ENCODE measurements at regions not wholly inside any gene's neighbourhood (a gene's known extent, or its start where the extent isn't known, plus 50 kb on each side); places are given as distances from the start of the nearest gene placed in this dataset.

DNA sequence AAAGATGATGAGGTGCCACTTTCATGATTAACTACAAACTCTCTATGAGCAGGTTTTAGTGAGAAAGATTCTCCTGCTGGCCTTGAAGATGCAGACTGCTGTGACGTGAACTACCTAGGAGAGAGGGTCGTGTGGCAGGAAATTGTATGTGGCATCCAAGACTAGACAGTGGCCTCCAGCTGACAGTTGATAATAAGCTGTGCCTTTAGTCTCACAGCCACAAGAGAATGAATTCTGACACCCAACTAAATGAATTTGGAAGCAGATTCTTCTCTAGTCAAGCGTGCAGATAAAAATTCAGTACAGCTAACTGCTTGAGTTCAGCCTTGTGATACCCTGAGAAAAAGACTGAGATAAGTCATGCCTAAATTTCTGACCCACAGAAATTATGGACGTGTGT is 169.0 kb upstream of the COL3A1 start:
- Histone ChIP-seq H3K27me3 (no peaks in the 10 kb centered on the region), H3K4me1 (ENCODE audit: insufficient read depth) (no peaks in the 10 kb centered on the region), H3K9me3 (peaks cover 0 to 13% of the 10 kb centered on the region in 2 donors), H3K36me3 (no peaks in the 10 kb centered on the region), H3K4me3 (no peak overlapping the region), H3K27ac (no peak overlapping the region)
- WGBS, 3 donors, result 84 to 91% (median 85%) methylated on average over 4 of the region's 4 CpGs
- intact Hi-C loops (cut with DNase I), result no loop called here
- DNase-seq, result no peak
- no peak for TF ChIP-seq EP300 (IDR thresholded peaks at IDR 0.05)
- TF ChIP-seq, protein P1, sequence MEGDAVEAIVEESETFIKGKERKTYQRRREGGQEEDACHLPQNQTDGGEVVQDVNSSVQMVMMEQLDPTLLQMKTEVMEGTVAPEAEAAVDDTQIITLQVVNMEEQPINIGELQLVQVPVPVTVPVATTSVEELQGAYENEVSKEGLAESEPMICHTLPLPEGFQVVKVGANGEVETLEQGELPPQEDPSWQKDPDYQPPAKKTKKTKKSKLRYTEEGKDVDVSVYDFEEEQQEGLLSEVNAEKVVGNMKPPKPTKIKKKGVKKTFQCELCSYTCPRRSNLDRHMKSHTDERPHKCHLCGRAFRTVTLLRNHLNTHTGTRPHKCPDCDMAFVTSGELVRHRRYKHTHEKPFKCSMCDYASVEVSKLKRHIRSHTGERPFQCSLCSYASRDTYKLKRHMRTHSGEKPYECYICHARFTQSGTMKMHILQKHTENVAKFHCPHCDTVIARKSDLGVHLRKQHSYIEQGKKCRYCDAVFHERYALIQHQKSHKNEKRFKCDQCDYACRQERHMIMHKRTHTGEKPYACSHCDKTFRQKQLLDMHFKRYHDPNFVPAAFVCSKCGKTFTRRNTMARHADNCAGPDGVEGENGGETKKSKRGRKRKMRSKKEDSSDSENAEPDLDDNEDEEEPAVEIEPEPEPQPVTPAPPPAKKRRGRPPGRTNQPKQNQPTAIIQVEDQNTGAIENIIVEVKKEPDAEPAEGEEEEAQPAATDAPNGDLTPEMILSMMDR (IDR thresholded peaks at IDR 0.05), result no peak
- TF ChIP-seq POLR2A (IDR thresholded peaks at IDR 0.05), result no peak

- Histone ChIP-seq H3K36me3 (no peaks in the 10 kb centered on the region), H3K4me3 (no peak overlapping the region), H3K27ac (no peak overlapping the region), H3K27me3 (no peaks in the 10 kb centered on the region), H3K4me1 (ENCODE audit: insufficient read depth) (no peaks in the 10 kb centered on the region), H3K9me3 (no peaks in the 10 kb centered on the region)
- intact Hi-C loops (cut with DNase I), result no loop called here
- TF ChIP-seq, protein P1 (IDR thresholded peaks at IDR 0.05), result no peak
- TF ChIP-seq POLR2A (IDR thresholded peaks at IDR 0.05) (no peak), EP300 (IDR thresholded peaks at IDR 0.05) (no peak)
- no peak for DNase-seq
These were observed 165.2 kb upstream of the COL3A1 start for GRCh38 chr2:188808947-188809355.

- intact Hi-C loops (cut with DNase I), result no loop called here
- 93 to 99% (median 97%) methylated on average over 2 of the region's 2 CpGs for WGBS, 3 donors
- Histone ChIP-seq H3K36me3 (no peaks in the 10 kb centered on the region), H3K27ac (no peak overlapping the region), H3K27me3 (no peaks in the 10 kb centered on the region), H3K4me1 (ENCODE audit: insufficient read depth) (no peaks in the 10 kb centered on the region), H3K9me3 (no peaks in the 10 kb centered on the region), H3K4me3 (no peak overlapping the region)
- TF ChIP-seq POLR2A (IDR thresholded peaks at IDR 0.05) (no peak), EP300 (IDR thresholded peaks at IDR 0.05) (no peak)
- TF ChIP-seq, protein P1 (IDR thresholded peaks at IDR 0.05), result no peak
- no peak for DNase-seq
These were observed 163.6 kb upstream of the COL3A1 start for GRCh38 chr2:188810586-188810985.

DNA sequence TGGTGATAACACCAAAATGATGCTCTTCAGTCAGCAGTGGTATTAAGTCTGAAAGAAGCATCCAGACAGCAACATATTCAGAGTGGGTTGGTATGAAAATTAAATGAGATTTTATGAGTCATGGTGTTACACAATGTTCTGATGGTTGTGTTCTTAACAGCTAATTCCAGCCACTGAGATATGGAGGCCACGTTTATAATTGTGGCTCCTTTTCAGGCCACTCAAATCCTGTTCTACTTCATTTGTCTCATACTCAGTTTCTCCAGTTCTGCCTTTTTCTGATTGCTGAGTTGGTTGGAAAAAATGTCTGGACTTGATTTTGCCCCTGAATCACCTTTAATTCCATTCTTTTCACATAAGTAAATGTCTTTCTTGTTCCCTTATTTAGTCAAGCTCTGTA is 162.7 kb upstream of the COL3A1 start:
- Histone ChIP-seq H3K9me3 (no peaks in the 10 kb centered on the region), H3K4me1 (ENCODE audit: insufficient read depth) (no peaks in the 10 kb centered on the region), H3K27ac (no peak overlapping the region), H3K27me3 (no peaks in the 10 kb centered on the region), H3K36me3 (no peaks in the 10 kb centered on the region), H3K4me3 (no peak overlapping the region)
- DNase-seq, result no peak
- intact Hi-C loops (cut with DNase I), result no loop called here
- TF ChIP-seq POLR2A (IDR thresholded peaks at IDR 0.05) (no peak), EP300 (IDR thresholded peaks at IDR 0.05) (no peak)
- TF ChIP-seq, protein P1 (IDR thresholded peaks at IDR 0.05), result no peak
- 7 to 20% (median 18%) methylated on average over 1 of the region's 1 CpG for WGBS, 3 donors

DNA sequence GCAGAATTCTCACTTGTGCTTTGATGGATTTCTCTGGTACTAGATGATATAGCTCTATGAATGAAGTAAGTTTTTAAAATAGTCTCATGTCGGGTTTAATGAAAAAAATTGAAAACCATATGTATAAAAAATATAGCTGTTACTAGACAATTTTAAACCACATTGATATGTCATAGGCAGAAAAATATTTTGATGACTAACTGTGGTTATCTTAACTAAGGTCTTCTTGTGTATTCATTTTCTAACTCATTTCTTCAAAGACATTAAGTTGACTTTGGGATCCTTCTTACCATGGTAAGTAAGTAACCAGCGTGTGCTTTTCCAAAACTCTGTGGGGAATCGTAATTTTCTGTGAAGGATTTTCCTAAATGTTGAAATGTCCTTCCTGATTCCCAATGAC is 160.9 kb upstream of the COL3A1 start:
- WGBS, 3 donors, result 92 to 96% (median 94%) methylated on average over 3 of the region's 3 CpGs
- DNase-seq, result no peak
- no peaks in the 10 kb centered on the region for H3K4me1 ChIP-seq (ENCODE audit: insufficient read depth)
- H3K4me3 ChIP-seq, result no peak overlapping the region
- H3K27me3 ChIP-seq, result no peaks in the 10 kb centered on the region
- no peak overlapping the region for H3K27ac ChIP-seq
- H3K36me3 ChIP-seq, result no peaks in the 10 kb centered on the region
- TF ChIP-seq EP300 (IDR thresholded peaks at IDR 0.05), result no peak
- TF ChIP-seq, protein P1 (IDR thresholded peaks at IDR 0.05), result no peak
- TF ChIP-seq POLR2A (IDR thresholded peaks at IDR 0.05), result no peak
- intact Hi-C loops (cut with DNase I), result no loop called here
- no peaks in the 10 kb centered on the region for H3K9me3 ChIP-seq

Data from ovary (tissue), 7 donors.